A673 (cell line): ENCODE measurements at regions not wholly inside any gene's neighbourhood (a gene's known extent, or its start where the extent isn't known, plus 50 kb on each side); places are given as distances from the start of the nearest gene placed in this dataset.

Experiments
- EZH2 ChIP-seq: fragments of 200-600 bp; sonication (generic); IDR thresholded peaks from 2 replicates; pipeline ENCODE4 v1.6.1; 2017; ENCODE audit warnings: borderline replicate concordance, low read depth, mild to moderate bottlenecking, mixed read lengths, antibody characterized with exemption, low read length; ENCODE audit not compliant: poor library complexity, severe bottlenecking
- TF ChIP-seq, protein P1 (sequence below): fragments of 300-800, 200-600 bp; sonication (generic); conservative IDR thresholded peaks from 2 replicates; pipeline ENCODE4 v1.5.1; 2017; ENCODE audit warnings: low read depth, mild to moderate bottlenecking, antibody characterized with exemption, low read length, moderate library complexity, mixed read lengths

DNA sequence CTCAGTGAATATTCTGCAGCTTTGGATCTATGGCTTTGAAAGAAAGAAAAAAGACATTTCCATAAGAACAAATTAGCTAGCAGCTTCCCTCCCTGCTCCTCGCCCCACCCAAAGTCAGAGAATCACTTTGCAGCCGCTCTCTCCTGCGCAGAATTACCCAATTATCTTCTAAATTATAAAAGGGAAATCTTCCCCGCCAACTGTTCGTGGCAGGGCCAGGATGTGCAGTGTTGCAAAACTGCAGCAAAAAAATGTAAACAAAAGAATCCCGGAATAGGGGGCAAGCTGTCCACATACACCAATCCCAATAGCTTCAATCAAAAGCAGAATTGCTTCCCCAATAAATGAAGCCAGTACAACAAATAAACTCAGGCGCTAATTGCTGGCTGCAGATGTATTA is 510.6 kb downstream of the RBFOX1 start:
- TF ChIP-seq, protein P1, sequence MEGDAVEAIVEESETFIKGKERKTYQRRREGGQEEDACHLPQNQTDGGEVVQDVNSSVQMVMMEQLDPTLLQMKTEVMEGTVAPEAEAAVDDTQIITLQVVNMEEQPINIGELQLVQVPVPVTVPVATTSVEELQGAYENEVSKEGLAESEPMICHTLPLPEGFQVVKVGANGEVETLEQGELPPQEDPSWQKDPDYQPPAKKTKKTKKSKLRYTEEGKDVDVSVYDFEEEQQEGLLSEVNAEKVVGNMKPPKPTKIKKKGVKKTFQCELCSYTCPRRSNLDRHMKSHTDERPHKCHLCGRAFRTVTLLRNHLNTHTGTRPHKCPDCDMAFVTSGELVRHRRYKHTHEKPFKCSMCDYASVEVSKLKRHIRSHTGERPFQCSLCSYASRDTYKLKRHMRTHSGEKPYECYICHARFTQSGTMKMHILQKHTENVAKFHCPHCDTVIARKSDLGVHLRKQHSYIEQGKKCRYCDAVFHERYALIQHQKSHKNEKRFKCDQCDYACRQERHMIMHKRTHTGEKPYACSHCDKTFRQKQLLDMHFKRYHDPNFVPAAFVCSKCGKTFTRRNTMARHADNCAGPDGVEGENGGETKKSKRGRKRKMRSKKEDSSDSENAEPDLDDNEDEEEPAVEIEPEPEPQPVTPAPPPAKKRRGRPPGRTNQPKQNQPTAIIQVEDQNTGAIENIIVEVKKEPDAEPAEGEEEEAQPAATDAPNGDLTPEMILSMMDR, result no peak
- TF ChIP-seq EZH2, result no peak
